DND-41 (cell line): ENCODE measurements at regions not wholly inside any gene's neighbourhood (a gene's known extent, or its start where the extent isn't known, plus 50 kb on each side); places are given as distances from the start of the nearest gene placed in this dataset.

Source experiments
- ATAC-seq: fragments of 200-7000 bp; cut with Tn5 transposase; 3 replicates; pipeline ENCODE4 v1.9.1; 2021; ENCODE audit warnings: low read depth; ENCODE audit not compliant: insufficient read depth
- DNase-seq: peaks from one replicate; pipeline ENCODE4 v3.0.0-alpha.2; 2020
- H2AFZ ChIP-seq: 2 replicates; pipeline ENCODE4 v1.6.0; 2012; ENCODE audit warnings: low read depth, low read length
- H3K27ac ChIP-seq: 2 replicates; pipeline ENCODE4 v1.5.1; 2012; ENCODE audit warnings: low read length, inconsistent platforms
- H3K27me3 ChIP-seq: fragments of 200-600 bp; sonication (generic); 2 replicates; pipeline ENCODE4 v1.6.0; 2012; ENCODE audit warnings: low read length, mild to moderate bottlenecking, inconsistent platforms; ENCODE audit not compliant: insufficient read depth, poor library complexity
- H3K36me3 ChIP-seq: 2 replicates; pipeline ENCODE4 v1.5.1; 2012; ENCODE audit warnings: low read length, inconsistent platforms; ENCODE audit not compliant: insufficient read depth
- H3K4me1 ChIP-seq: 2 replicates; pipeline ENCODE4 v1.5.1; 2012; ENCODE audit warnings: mild to moderate bottlenecking, low read length; ENCODE audit not compliant: insufficient read depth
- H3K4me2 ChIP-seq: 2 replicates; pipeline ENCODE4 v1.6.0; 2012; ENCODE audit warnings: mild to moderate bottlenecking, moderate library complexity, low read length, inconsistent platforms; ENCODE audit not compliant: insufficient read depth
- H3K4me3 ChIP-seq, 2 experiments: fragments of 200-600 bp in 1 of 2; shearing (Covaris generic) in 1 of 2; 2 replicates each; pipeline ENCODE4 v1.5.1; 2012 to 2016; ENCODE audit warnings: inconsistent platforms in 2 of 2, low read length in 2 of 2, mild to moderate bottlenecking in 2 of 2, low read depth in 1 of 2, moderate library complexity in 1 of 2
- H3K79me2 ChIP-seq: 2 replicates; pipeline ENCODE4 v1.6.0; 2012; ENCODE audit warnings: low read length, inconsistent platforms; ENCODE audit not compliant: insufficient read depth
- H3K9ac ChIP-seq: 2 replicates; pipeline ENCODE4 v1.6.0; 2012; ENCODE audit warnings: low read depth, mild to moderate bottlenecking, inconsistent platforms, low read length, moderate library complexity
- H3K9me3 ChIP-seq: 2 replicates; pipeline ENCODE4 v1.5.1; 2012; ENCODE audit warnings: low read length, moderate library complexity, mild to moderate bottlenecking, inconsistent platforms; ENCODE audit not compliant: insufficient read depth, severe bottlenecking
- H4K20me1 ChIP-seq: 2 replicates; pipeline ENCODE4 v1.6.0; 2012; ENCODE audit warnings: low read length; ENCODE audit not compliant: insufficient read depth
- CTCF ChIP-seq: IDR thresholded peaks from 2 replicates; pipeline ENCODE4 v1.5.1; 2012; ENCODE audit warnings: borderline replicate concordance, low read length, moderate library complexity, mild to moderate bottlenecking; ENCODE audit not compliant: poor library complexity, severe bottlenecking; ENCODE audit errors: extremely low read depth
- EZH2 ChIP-seq: IDR thresholded peaks from 3 replicates; pipeline ENCODE4 v1.6.1; 2012; ENCODE audit warnings: borderline replicate concordance, low read depth, mild to moderate bottlenecking, moderate library complexity, low read length, inconsistent platforms; ENCODE audit not compliant: severe bottlenecking

- Histone ChIP-seq H3K4me1 (no peaks in the 10 kb centered on the region), H3K36me3 (no peaks in the 10 kb centered on the region), H2AFZ (no peak overlapping the region), H3K27me3 (no peaks in the 10 kb centered on the region), H4K20me1 (no peaks in the 10 kb centered on the region), H3K4me3 (no peak overlapping the region), H3K4me2 (no peak overlapping the region), H3K9me3 (no peaks in the 10 kb centered on the region), H3K79me2 (no peaks in the 10 kb centered on the region), H3K9ac (no peak overlapping the region), H3K27ac (no peak overlapping the region)
- TF ChIP-seq CTCF (no peak), EZH2 (no peak)
- DNase-seq: no peak
- no peak for ATAC-seq
Measured at GRCh38 chr12:115057445-115057844, 373.5 kb upstream of the TBX3 start.

GRCh38 chr12:115051378-115051777 lies 367.4 kb upstream of the TBX3 start:
- TF ChIP-seq CTCF: no peak
- no peak for TF ChIP-seq EZH2
- no peaks in the 10 kb centered on the region for H3K36me3 ChIP-seq
- no peak for ATAC-seq
- H2AFZ ChIP-seq: no peak overlapping the region
- no peak overlapping the region for H3K4me2 ChIP-seq
- H3K9me3 ChIP-seq: no peaks in the 10 kb centered on the region
- no peak for DNase-seq
- no peaks in the 10 kb centered on the region for H3K79me2 ChIP-seq
- H4K20me1 ChIP-seq: no peaks in the 10 kb centered on the region
- no peak overlapping the region for H3K27ac ChIP-seq
- no peaks in the 10 kb centered on the region for H3K27me3 ChIP-seq
- no peaks in the 10 kb centered on the region for H3K4me1 ChIP-seq
- H3K4me3 ChIP-seq: no peak overlapping the region
- no peak overlapping the region for H3K9ac ChIP-seq

- H3K9ac ChIP-seq: no peak overlapping the region
Measured at GRCh38 chr12:115049614-115050013, 365.6 kb upstream of the TBX3 start.

More at GRCh38 chr12:115049614-115050013, 365.6 kb upstream of the TBX3 start:
- Histone ChIP-seq H3K4me2 (no peak overlapping the region), H3K27ac (no peak overlapping the region), H3K4me1 (no peaks in the 10 kb centered on the region), H3K79me2 (no peaks in the 10 kb centered on the region), H3K36me3 (no peaks in the 10 kb centered on the region), H3K27me3 (no peaks in the 10 kb centered on the region), H2AFZ (no peak overlapping the region), H3K4me3 (no peak overlapping the region), H4K20me1 (no peaks in the 10 kb centered on the region), H3K9me3 (no peaks in the 10 kb centered on the region)
- DNase-seq (no peak), ATAC-seq (no peak)
- TF ChIP-seq EZH2 (no peak), CTCF (no peak)
